Keratinocyte (primary cell): ENCODE measurements at regions not wholly inside any gene's neighbourhood (a gene's known extent, or its start where the extent isn't known, plus 50 kb on each side); places are given as distances from the start of the nearest gene placed in this dataset.
A peak's percentile ranks its signal among the peaks of the same experiment; 100 is the strongest.

Experiments used
- DNase-seq: peaks from one replicate; pipeline ENCODE4 v3.0.0-alpha.2; 2011; ENCODE audit warnings: low read depth, missing footprints, low spot score
- FAIRE-seq: peaks from 2 replicates; lab custom pipeline; 2011; peaks lifted over from hg19 to GRCh38; lab: Jason Lieb, UNC
- H2AFZ ChIP-seq: 2 replicates; pipeline ENCODE4 v1.6.0; 2012; ENCODE audit warnings: low read length, control low read depth, inconsistent platforms; ENCODE audit not compliant: control insufficient read depth
- H3K27ac ChIP-seq: 2 replicates; pipeline ENCODE4 v1.5.1; 2011; ENCODE audit warnings: low read length; ENCODE audit not compliant: control insufficient read depth, insufficient read depth
- H3K27me3 ChIP-seq: 3 replicates; pipeline ENCODE4 v1.6.0; 2011; ENCODE audit warnings: low read length; ENCODE audit not compliant: control insufficient read depth, insufficient read depth; ENCODE audit errors: extremely low read depth
- H3K36me3 ChIP-seq, 2 experiments: 2 replicates in 1 of 2; 3 replicates in 1 of 2; pipeline ENCODE4 v1.5.1; 2011; ENCODE audit warnings: low read length in 2 of 2, mild to moderate bottlenecking in 1 of 2; ENCODE audit not compliant: control insufficient read depth in 2 of 2, insufficient read depth in 2 of 2; ENCODE audit errors: extremely low read depth in 1 of 2
- H3K4me1 ChIP-seq: 3 replicates; pipeline ENCODE4 v1.5.1; 2011; ENCODE audit warnings: low read length; ENCODE audit not compliant: control insufficient read depth, insufficient read depth; ENCODE audit errors: extremely low read depth
- H3K4me2 ChIP-seq: 3 replicates; pipeline ENCODE4 v1.6.0; 2011; ENCODE audit warnings: low read depth, low read length; ENCODE audit not compliant: control insufficient read depth, insufficient read depth; ENCODE audit errors: extremely low read depth
- H3K4me3 ChIP-seq, 3 experiments: fragments of 200-600 bp in 1 of 3; sonication (generic) in 1 of 3; 2 replicates in 2 of 3; 3 replicates in 1 of 3; pipeline ENCODE4 v1.5.1; 2011 to 2016; ENCODE audit warnings: low read length in 3 of 3, mild to moderate bottlenecking in 3 of 3, control low read depth in 2 of 3, inconsistent platforms in 1 of 3, low read depth in 1 of 3, mixed read lengths in 1 of 3, mixed run types in 1 of 3, moderate library complexity in 1 of 3; ENCODE audit not compliant: control insufficient read depth in 2 of 3, insufficient read depth in 2 of 3; ENCODE audit errors: extremely low read depth in 1 of 3
- H3K79me2 ChIP-seq: 2 replicates; pipeline ENCODE4 v1.6.0; 2012; ENCODE audit warnings: low read length; ENCODE audit not compliant: control insufficient read depth, insufficient read depth
- H3K9ac ChIP-seq: 3 replicates; pipeline ENCODE4 v1.6.0; 2011; ENCODE audit warnings: low read length; ENCODE audit not compliant: control insufficient read depth, insufficient read depth; ENCODE audit errors: extremely low read depth
- H3K9me1 ChIP-seq: 3 replicates; pipeline ENCODE4 v1.6.0; 2011; ENCODE audit warnings: low read length; ENCODE audit not compliant: control insufficient read depth, insufficient read depth; ENCODE audit errors: extremely low read depth
- H3K9me3 ChIP-seq: 2 replicates; pipeline ENCODE4 v1.5.1; 2012; ENCODE audit warnings: low read depth, low read length; ENCODE audit not compliant: control insufficient read depth
- H4K20me1 ChIP-seq: 3 replicates; pipeline ENCODE4 v1.6.0; 2011; ENCODE audit warnings: low read length; ENCODE audit not compliant: control insufficient read depth, insufficient read depth; ENCODE audit errors: extremely low read depth
- CTCF ChIP-seq, 3 experiments: IDR thresholded peaks in 1 of 3; conservative IDR thresholded peaks in 1 of 3; optimal IDR thresholded peaks in 1 of 3; 2 replicates in 2 of 3; 3 replicates in 1 of 3; pipeline versions ENCODE3 to v1.5.1; 2011; ENCODE audit warnings: low read length in 3 of 3, mild to moderate bottlenecking in 3 of 3, moderate library complexity in 2 of 3, control low read depth in 1 of 3, inconsistent platforms in 1 of 3; ENCODE audit not compliant: insufficient read depth in 2 of 3; ENCODE audit errors: extremely low read depth in 1 of 3
- EZH2 ChIP-seq: IDR thresholded peaks from one replicate; pipeline ENCODE4 v1.6.1; 2012; ENCODE audit warnings: inconsistent platforms, mild to moderate bottlenecking, low read length, moderate library complexity
- dilution Hi-C: fragments of 300-500 bp; cut with MboI; formaldehyde crosslinking; loops from one replicate; pipeline ENCODE4 v1.7.0; 2020; ENCODE audit warnings: low sequenced_read_pairs; ENCODE audit not compliant: extremely low pct_ligation_motif_present

- TF ChIP-seq EZH2 (no peak), CTCF (optimal IDR thresholded peaks at IDR 0.05 in 1 of 3, IDR thresholded peaks at IDR 0.05 in 1 of 3, conservative IDR thresholded peaks at IDR 0.05 in 1 of 3; ENCODE audit: extremely low read depth in 1 of 3, insufficient read depth in 2 of 3, low read length in 3 of 3) (no peak)
- H2AFZ ChIP-seq = peak overlapping the region; percentile 72
- H3K79me2 ChIP-seq = no peaks in the 10 kb centered on the region
- no peaks in the 10 kb centered on the region for H3K9me1 ChIP-seq
- no peak overlapping the region for H3K4me3 ChIP-seq
- H3K36me3 ChIP-seq = no peaks in the 10 kb centered on the region
- DNase-seq (no peak), FAIRE-seq (no peak)
- peak overlapping the region; percentile 96 for H3K4me2 ChIP-seq
- dilution Hi-C loops = no loop called here
- peaks cover 63% of the 10 kb centered on the region for H3K4me1 ChIP-seq
- peak overlapping the region; percentile 90 for H3K27ac ChIP-seq
- H3K9me3 ChIP-seq = no peaks in the 10 kb centered on the region
- no peaks in the 10 kb centered on the region for H4K20me1 ChIP-seq
- no peaks in the 10 kb centered on the region for H3K27me3 ChIP-seq
- peak overlapping the region; percentile 77 for H3K9ac ChIP-seq
Observed at GRCh38 chr6:113650610-113650979, 206.6 kb upstream of the MARCKS start.

GRCh38 chr6:113651120-113651519, 206.0 kb upstream of the MARCKS start:
- no peaks in the 10 kb centered on the region for H3K79me2 ChIP-seq
- H4K20me1 ChIP-seq = no peaks in the 10 kb centered on the region
- no peak overlapping the region for H3K4me3 ChIP-seq
- no peak overlapping the region for H2AFZ ChIP-seq
- TF ChIP-seq CTCF (optimal IDR thresholded peaks at IDR 0.05 in 1 of 3, IDR thresholded peaks at IDR 0.05 in 1 of 3, conservative IDR thresholded peaks at IDR 0.05 in 1 of 3; ENCODE audit: extremely low read depth in 1 of 3, insufficient read depth in 2 of 3, low read length in 3 of 3) (no peak), EZH2 (no peak)
- no peaks in the 10 kb centered on the region for H3K9me3 ChIP-seq
- no peaks in the 10 kb centered on the region for H3K9me1 ChIP-seq
- H3K27ac ChIP-seq = no peak overlapping the region
- no peak for DNase-seq
- FAIRE-seq = no peak
- H3K36me3 ChIP-seq = no peaks in the 10 kb centered on the region
- no peak overlapping the region for H3K4me2 ChIP-seq
- no peak overlapping the region for H3K9ac ChIP-seq
- peaks cover 64% of the 10 kb centered on the region for H3K4me1 ChIP-seq
- dilution Hi-C loops = no loop called here
- H3K27me3 ChIP-seq = no peaks in the 10 kb centered on the region
